Breast epithelium (tissue), 4 donors: ENCODE measurements at regions not wholly inside any gene's neighbourhood (a gene's known extent, or its start where the extent isn't known, plus 50 kb on each side); places are given as distances from the start of the nearest gene placed in this dataset.

Experiments used
- DNase-seq, 2 donors: peaks; one replicate each; pipeline ENCODE4 v3.0.0-alpha.2; 2019; ENCODE audit warnings: low spot score in 2 of 2
- H3K27ac ChIP-seq, 2 donors: fragments of 200-600 bp; sonication (generic) in 1 of 2; one replicate each; pipeline ENCODE4 v1.5.1; 2016 to 2019; ENCODE audit warnings: mild to moderate bottlenecking in 1 of 2
- H3K27me3 ChIP-seq, 2 donors: fragments of 200-600 bp; sonication (generic) in 1 of 2; one replicate each; pipeline versions ENCODE4 v1.5.1 to v1.6.0; 2017 to 2019; ENCODE audit warnings: control low read depth in 1 of 2, mild to moderate bottlenecking in 1 of 2
- H3K36me3 ChIP-seq: fragments of 200-600 bp; one replicate; pipeline ENCODE4 v1.5.1; 2019
- H3K4me1 ChIP-seq, 2 donors: fragments of 200-600 bp; sonication (generic); one replicate each; pipeline ENCODE4 v1.5.1; 2016 to 2019; ENCODE audit warnings: control low read depth in 1 of 2
- H3K4me3 ChIP-seq, 3 donors: fragments of 200-600 bp; sonication (generic); 1 replicate in 2 of 3; 2 replicates in 1 of 3; pipeline ENCODE4 v1.5.1; 2016 to 2019; ENCODE audit warnings: mild to moderate bottlenecking in 3 of 3, moderate library complexity in 2 of 3
- H3K9me3 ChIP-seq, 2 donors: fragments of 200-600 bp; sonication (generic) in 1 of 2; one replicate each; pipeline ENCODE4 v1.5.1; 2016 to 2019; ENCODE audit warnings: control low read depth in 1 of 2
- CTCF ChIP-seq, 3 donors: fragments of 450-650 bp; IDR thresholded peaks; one replicate each; pipeline ENCODE4 v1.5.1; 2016 to 2017; ENCODE audit warnings: antibody characterized with exemption in 3 of 3, mild to moderate bottlenecking in 3 of 3, moderate library complexity in 3 of 3
- POLR2A ChIP-seq: fragments of 450-650 bp; IDR thresholded peaks from one replicate; pipeline ENCODE4 v1.6.1; 2016; ENCODE audit warnings: antibody characterized with exemption, mild to moderate bottlenecking, moderate library complexity
- POLR2AphosphoS5 ChIP-seq, 3 donors: sonication (generic); formaldehyde crosslinking; IDR thresholded peaks; one replicate each; pipeline ENCODE4 v1.6.1; 2017; ENCODE audit warnings: antibody characterized with exemption in 3 of 3
- intact Hi-C: fragments of 100-400 bp; cut with DNase I; formaldehyde crosslinking; loops from one replicate; pipeline ENCODE4 v1.15.1; 2023; ENCODE audit warnings: low total_unique reads

DNA sequence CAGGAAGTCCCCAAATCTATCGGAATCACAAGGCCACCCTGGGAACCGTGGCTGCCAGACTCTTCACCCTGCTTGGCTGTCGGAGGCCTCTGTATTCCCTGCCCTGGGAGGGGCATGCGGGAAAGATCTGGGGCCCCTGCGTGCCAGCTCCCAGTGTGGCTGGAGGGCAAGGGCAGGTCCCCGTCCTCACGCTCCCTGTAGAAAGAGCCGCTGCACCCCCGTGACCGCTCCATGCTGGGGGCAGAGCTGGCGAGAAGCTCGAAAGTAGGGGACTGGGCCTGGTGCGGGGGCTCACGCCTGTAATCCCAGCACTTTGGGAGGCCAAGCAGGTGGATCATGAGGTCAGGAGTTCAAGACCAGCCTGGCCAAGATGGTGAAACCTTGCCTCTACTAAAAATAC, 208.4 kb upstream of the SOX1 start:
- intact Hi-C loops: no loop called here
- H3K36me3 ChIP-seq: no peaks in the 10 kb centered on the region
- peaks cover 0 to 18% of the 10 kb centered on the region in 2 donors for H3K27me3 ChIP-seq
- H3K4me3 ChIP-seq: no peak overlapping the region
- H3K9me3 ChIP-seq: peaks cover 0 to 35% of the 10 kb centered on the region in 2 donors
- TF ChIP-seq POLR2AphosphoS5 (IDR thresholded peaks at IDR 0.05): no peak
- no peak for TF ChIP-seq CTCF (IDR thresholded peaks at IDR 0.05)
- no peak for TF ChIP-seq POLR2A
- no peak for DNase-seq
- H3K27ac ChIP-seq: no peak overlapping the region
- no peaks in the 10 kb centered on the region for H3K4me1 ChIP-seq

DNA sequence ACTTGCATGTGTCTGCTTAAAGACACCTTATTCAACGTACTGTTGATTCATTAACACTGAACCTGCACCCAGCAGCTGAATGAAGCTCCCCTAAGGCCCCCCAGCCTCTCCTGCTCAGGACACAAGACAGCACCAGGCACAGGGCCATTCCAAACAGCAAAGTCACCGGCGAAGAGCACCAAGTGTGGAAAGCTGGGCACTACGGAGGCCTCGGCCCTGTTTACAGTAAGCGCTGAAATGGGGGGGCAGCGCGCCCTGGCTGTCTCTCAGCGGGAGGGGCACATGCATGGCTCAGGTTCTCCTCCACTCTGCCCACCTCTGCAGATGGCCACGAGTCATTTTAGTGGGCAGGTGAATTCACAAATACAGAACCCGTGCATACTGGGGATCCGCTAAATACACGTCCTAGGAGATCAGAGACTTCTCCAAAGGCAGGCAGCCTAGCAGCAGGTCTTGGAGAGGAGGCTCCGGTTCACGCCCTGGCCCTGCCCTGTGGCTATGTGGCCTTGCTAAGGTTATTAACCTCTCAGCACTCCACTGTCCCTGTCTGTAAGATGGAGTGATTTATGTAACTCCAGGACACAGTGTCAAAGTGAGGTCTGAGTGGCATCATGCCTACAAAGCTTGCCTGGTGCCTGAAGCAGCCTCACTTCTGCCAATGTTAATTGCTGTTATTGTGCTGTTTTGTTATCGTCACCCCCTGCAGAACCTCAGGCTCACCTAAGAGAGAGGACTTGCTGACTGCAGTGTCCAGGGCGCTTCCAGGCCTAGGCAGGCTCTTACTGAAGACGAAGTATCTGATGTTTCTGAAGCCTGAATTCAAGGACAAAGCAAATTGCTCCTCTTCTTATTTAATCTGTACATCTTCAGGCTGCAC, 207.4 kb upstream of the SOX1 start:
- Histone ChIP-seq H3K27ac (no peak overlapping the region), H3K4me3 (no peak overlapping the region), H3K36me3 (no peaks in the 10 kb centered on the region), H3K9me3 (peaks cover 0 to 35% of the 10 kb centered on the region in 2 donors), H3K4me1 (no peaks in the 10 kb centered on the region), H3K27me3 (peaks cover 0 to 18% of the 10 kb centered on the region in 2 donors)
- TF ChIP-seq CTCF (IDR thresholded peaks at IDR 0.05) (no peak), POLR2AphosphoS5 (IDR thresholded peaks at IDR 0.05) (no peak), POLR2A (no peak)
- intact Hi-C loops: no loop called here
- no peak for DNase-seq

GRCh38 chr13:111860231-111860552, 206.8 kb upstream of the SOX1 start:
- Histone ChIP-seq H3K27ac (no peak overlapping the region), H3K4me1 (no peaks in the 10 kb centered on the region), H3K36me3 (no peaks in the 10 kb centered on the region), H3K9me3 (peaks cover 0 to 35% of the 10 kb centered on the region in 2 donors), H3K27me3 (peaks cover 0 to 18% of the 10 kb centered on the region in 2 donors), H3K4me3 (no peak overlapping the region)
- TF ChIP-seq POLR2A (no peak), POLR2AphosphoS5 (IDR thresholded peaks at IDR 0.05) (no peak), CTCF (IDR thresholded peaks at IDR 0.05) (no peak)
- intact Hi-C loops: no loop called here
- no peak for DNase-seq

DNA sequence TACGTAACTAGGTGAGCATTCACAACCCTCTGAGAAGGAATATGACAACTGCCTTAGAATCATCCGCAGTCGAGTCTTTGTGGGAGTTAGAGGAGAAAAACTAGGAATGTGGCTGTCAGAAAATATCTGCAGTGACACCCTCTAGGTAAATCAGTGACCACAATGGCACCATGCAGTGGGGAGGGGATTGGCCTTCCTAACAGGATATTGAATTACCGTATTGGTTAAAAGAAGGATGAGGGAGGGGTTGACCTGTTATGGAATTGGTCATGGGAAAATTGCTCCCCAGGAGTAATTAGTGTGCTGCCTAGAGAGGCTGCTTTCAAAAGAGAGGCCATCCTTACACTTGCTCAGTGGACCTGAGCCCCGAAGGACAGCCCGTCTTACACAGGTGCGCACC, 205.6 kb upstream of the SOX1 start:
- Histone ChIP-seq H3K4me3 (no peak overlapping the region), H3K9me3 (peaks cover 0 to 35% of the 10 kb centered on the region in 2 donors), H3K27ac (no peak overlapping the region), H3K4me1 (no peaks in the 10 kb centered on the region), H3K27me3 (peaks cover 0 to 11% of the 10 kb centered on the region in 2 donors), H3K36me3 (no peaks in the 10 kb centered on the region)
- DNase-seq: no peak
- TF ChIP-seq POLR2AphosphoS5 (IDR thresholded peaks at IDR 0.05) (no peak), CTCF (IDR thresholded peaks at IDR 0.05) (no peak), POLR2A (no peak)
- intact Hi-C loops: no loop called here

DNA sequence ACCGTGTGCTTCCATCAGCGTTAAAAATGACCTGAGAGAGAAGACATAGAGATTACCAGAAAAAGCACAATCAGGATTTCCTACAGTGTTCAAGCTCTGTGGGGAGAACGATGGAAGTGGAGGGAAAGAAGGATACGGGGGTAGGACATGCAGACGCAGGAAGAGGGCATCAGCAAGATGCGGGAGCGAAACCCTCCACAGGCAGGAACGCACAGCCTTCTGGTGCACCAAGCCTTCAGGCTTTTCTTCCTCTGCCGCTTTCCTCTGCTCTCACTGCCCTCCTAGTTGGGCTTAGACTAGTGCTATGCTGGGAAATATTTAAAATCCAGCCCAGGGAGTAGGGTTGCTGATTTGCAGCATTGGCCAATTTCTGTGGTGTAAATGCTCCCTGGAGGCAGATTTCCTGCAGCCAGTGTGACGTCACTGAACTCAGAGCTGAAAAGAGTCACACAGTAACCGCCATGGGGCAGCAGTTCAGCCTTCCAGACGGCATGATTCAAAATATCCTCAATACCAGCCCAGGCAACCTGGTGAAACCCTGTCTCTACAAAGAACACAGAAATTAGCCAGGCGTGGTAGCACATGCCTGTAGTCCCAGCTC, 205.1 kb upstream of the SOX1 start:
- TF ChIP-seq POLR2A: no peak
- no peak for TF ChIP-seq CTCF (IDR thresholded peaks at IDR 0.05)
- no peak for TF ChIP-seq POLR2AphosphoS5 (IDR thresholded peaks at IDR 0.05)
- peaks cover 0 to 38% of the 10 kb centered on the region in 2 donors for H3K9me3 ChIP-seq
- intact Hi-C loops: no loop called here
- peaks cover 0 to 5% of the 10 kb centered on the region in 2 donors for H3K27me3 ChIP-seq
- DNase-seq: no peak
- no peak overlapping the region for H3K4me3 ChIP-seq
- no peaks in the 10 kb centered on the region for H3K4me1 ChIP-seq
- no peaks in the 10 kb centered on the region for H3K36me3 ChIP-seq
- H3K27ac ChIP-seq: no peak overlapping the region
